ENCODE measurements at regions not wholly inside any gene's neighbourhood (a gene's known extent, or its start where the extent isn't known, plus 50 kb on each side); places are given as distances from the start of the nearest gene placed in this dataset.

DNA sequence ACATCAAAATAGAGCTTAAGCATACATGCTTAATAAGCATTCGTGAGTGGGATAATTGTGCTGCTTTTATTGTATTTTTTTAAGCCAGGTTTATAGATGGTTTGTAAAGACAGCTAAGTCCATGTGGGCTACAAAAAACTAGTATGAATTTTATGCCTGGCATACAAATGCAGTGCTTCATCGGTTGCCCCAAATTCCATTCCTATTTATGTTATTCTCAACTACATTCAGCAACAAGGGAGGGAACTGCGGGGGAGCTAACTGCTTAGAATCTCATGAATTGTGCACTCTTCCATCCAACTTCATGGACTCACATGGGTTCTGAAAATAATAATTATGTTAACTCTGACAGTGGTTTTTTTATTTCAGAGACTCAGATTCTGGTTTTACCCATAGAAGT, 199.2 kb downstream of the FAM170A start:
- TF ChIP-seq, protein P1, sequence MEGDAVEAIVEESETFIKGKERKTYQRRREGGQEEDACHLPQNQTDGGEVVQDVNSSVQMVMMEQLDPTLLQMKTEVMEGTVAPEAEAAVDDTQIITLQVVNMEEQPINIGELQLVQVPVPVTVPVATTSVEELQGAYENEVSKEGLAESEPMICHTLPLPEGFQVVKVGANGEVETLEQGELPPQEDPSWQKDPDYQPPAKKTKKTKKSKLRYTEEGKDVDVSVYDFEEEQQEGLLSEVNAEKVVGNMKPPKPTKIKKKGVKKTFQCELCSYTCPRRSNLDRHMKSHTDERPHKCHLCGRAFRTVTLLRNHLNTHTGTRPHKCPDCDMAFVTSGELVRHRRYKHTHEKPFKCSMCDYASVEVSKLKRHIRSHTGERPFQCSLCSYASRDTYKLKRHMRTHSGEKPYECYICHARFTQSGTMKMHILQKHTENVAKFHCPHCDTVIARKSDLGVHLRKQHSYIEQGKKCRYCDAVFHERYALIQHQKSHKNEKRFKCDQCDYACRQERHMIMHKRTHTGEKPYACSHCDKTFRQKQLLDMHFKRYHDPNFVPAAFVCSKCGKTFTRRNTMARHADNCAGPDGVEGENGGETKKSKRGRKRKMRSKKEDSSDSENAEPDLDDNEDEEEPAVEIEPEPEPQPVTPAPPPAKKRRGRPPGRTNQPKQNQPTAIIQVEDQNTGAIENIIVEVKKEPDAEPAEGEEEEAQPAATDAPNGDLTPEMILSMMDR (IDR thresholded peaks at IDR 0.05) = no peak
- TF ChIP-seq POLR2A (IDR thresholded peaks at IDR 0.05) = no peak
- TF ChIP-seq EP300 (IDR thresholded peaks at IDR 0.05) = no peak
